ENCODE measurements at regions not wholly inside any gene's neighbourhood (a gene's known extent, or its start where the extent isn't known, plus 50 kb on each side); places are given as distances from the start of the nearest gene placed in this dataset.
"Not testable (repeated sequence)": the region's sequence is repeated elsewhere in the genome, so short reads cannot be mapped to it uniquely, and the experiment has no call there.

DNA sequence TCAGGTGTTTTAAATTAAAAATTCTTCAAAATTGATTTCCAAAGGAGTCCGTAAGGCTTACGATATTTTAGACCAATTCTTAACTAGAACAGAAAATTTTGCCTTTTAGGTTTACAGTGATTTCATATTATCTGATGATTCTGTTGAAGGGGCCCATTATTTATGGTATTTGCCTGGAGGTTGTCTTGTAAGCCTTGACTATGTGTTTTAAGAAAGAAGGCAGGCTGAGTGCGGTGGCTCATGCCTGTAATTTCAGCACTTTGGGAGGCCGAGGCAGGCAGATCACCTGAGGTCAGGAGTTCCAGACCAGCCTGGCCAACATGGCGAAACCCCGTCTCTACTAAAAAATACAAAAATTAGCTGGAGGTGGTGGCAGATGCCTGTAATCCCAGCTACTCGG is 67.0 kb upstream of the RGL1 start:
- TF ChIP-seq, protein P1, sequence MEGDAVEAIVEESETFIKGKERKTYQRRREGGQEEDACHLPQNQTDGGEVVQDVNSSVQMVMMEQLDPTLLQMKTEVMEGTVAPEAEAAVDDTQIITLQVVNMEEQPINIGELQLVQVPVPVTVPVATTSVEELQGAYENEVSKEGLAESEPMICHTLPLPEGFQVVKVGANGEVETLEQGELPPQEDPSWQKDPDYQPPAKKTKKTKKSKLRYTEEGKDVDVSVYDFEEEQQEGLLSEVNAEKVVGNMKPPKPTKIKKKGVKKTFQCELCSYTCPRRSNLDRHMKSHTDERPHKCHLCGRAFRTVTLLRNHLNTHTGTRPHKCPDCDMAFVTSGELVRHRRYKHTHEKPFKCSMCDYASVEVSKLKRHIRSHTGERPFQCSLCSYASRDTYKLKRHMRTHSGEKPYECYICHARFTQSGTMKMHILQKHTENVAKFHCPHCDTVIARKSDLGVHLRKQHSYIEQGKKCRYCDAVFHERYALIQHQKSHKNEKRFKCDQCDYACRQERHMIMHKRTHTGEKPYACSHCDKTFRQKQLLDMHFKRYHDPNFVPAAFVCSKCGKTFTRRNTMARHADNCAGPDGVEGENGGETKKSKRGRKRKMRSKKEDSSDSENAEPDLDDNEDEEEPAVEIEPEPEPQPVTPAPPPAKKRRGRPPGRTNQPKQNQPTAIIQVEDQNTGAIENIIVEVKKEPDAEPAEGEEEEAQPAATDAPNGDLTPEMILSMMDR (IDR thresholded peaks at IDR 0.05; ENCODE audit: low read length), result not testable (repeated sequence)
- TF ChIP-seq EZH2 (optimal IDR thresholded peaks at IDR 0.05; ENCODE audit: low read depth, low read length), result not testable (repeated sequence)

All from MM.1S (cell line).